H1 (cell line): ENCODE measurements at regions not wholly inside any gene's neighbourhood (a gene's known extent, or its start where the extent isn't known, plus 50 kb on each side); places are given as distances from the start of the nearest gene placed in this dataset.

Source experiments
- CTCF ChIA-PET: fragments of 300-600 bp; sonication (Branson Sonifier 250); formaldehyde crosslinking; loops from one replicate; lab custom pipeline; 2021; ENCODE audit not compliant: partially characterized antibody; lab: Charles Lee
- POLR2A ChIA-PET: fragments of 300-600 bp; sonication (Branson Sonifier 250); formaldehyde crosslinking; loops from one replicate; lab custom pipeline; 2021; ENCODE audit warnings: inconsistent platforms; ENCODE audit not compliant: partially characterized antibody; lab: Charles Lee
- DNase-seq, 2 experiments: peaks; one replicate each; pipeline versions ENCODE4 v3.0.0 to v3.0.0-alpha.2; 2010 to 2022; ENCODE audit warnings: low spot score in 2 of 2, low read depth in 1 of 2, mixed read lengths in 1 of 2
- FAIRE-seq: peaks from 2 replicates; lab custom pipeline; 2011; peaks lifted over from hg19 to GRCh38; lab: Jason Lieb, UNC
- H2AFZ ChIP-seq: 2 replicates; pipeline ENCODE4 v1.8.1; 2012; ENCODE audit warnings: low read length, inconsistent platforms
- H2AK5ac ChIP-seq: 2 replicates; pipeline ENCODE4 v1.6.1; 2013; ENCODE audit warnings: low read depth, low read length
- H2BK120ac ChIP-seq: replicated peaks from 2 replicates; pipeline ENCODE3; 2013; ENCODE audit warnings: low read depth, low read length, inconsistent platforms
- H2BK12ac ChIP-seq: 2 replicates; pipeline ENCODE4 v1.6.1; 2013; ENCODE audit warnings: low read depth, low read length
- H2BK15ac ChIP-seq: 2 replicates; pipeline ENCODE4 v1.6.1; 2013; ENCODE audit warnings: low read length
- H2BK20ac ChIP-seq: 2 replicates; pipeline ENCODE4 v1.6.1; 2013; ENCODE audit warnings: low read length
- H2BK5ac ChIP-seq: 2 replicates; pipeline ENCODE4 v1.6.1; 2013; ENCODE audit warnings: low read depth, low read length
- H3K14ac ChIP-seq: 2 replicates; pipeline ENCODE4 v1.6.1; 2013; ENCODE audit warnings: inconsistent platforms; ENCODE audit not compliant: insufficient read length
- H3K18ac ChIP-seq: 2 replicates; pipeline ENCODE4 v1.6.1; 2013; ENCODE audit warnings: low read length; ENCODE audit errors: extremely low read depth
- H3K23ac ChIP-seq: 2 replicates; pipeline ENCODE4 v1.6.1; 2013; ENCODE audit warnings: inconsistent platforms; ENCODE audit not compliant: insufficient read length
- H3K23me2 ChIP-seq: 2 replicates; pipeline ENCODE4 v1.6.1; 2013; ENCODE audit warnings: low read depth, low read length
- H3K27ac ChIP-seq: 2 replicates; pipeline ENCODE4 v1.6.1; 2011; ENCODE audit warnings: low read depth, low read length, inconsistent platforms
- H3K27me3 ChIP-seq, 4 experiments: replicated peaks in 1 of 4; 1 replicate in 1 of 4; 2 replicates in 3 of 4; pipeline versions ENCODE4 v1.6.1 to v1.8.1; 2011 to 2013; ENCODE audit warnings: low read length in 3 of 4, mild to moderate bottlenecking in 3 of 4, inconsistent platforms in 2 of 4, mixed read lengths in 2 of 4, moderate library complexity in 1 of 4; ENCODE audit not compliant: control insufficient read depth in 3 of 4, insufficient read depth in 3 of 4; ENCODE audit errors: extremely low read depth in 1 of 4
- H3K36me3 ChIP-seq, 4 experiments: 2 replicates each; pipeline versions ENCODE4 v1.6.1 to v1.8.1; 2011 to 2013; ENCODE audit warnings: mild to moderate bottlenecking in 4 of 4, low read length in 3 of 4, moderate library complexity in 2 of 4, control low read depth in 1 of 4, inconsistent platforms in 1 of 4; ENCODE audit not compliant: insufficient read depth in 4 of 4, control insufficient read depth in 2 of 4
- H3K4ac ChIP-seq: replicated peaks from 2 replicates; pipeline ENCODE3; 2013; ENCODE audit warnings: low read length, low read depth, mixed read lengths, inconsistent platforms; ENCODE audit not compliant: insufficient read length
- H3K4me1 ChIP-seq, 4 experiments: replicated peaks in 1 of 4; 1 replicate in 1 of 4; 2 replicates in 3 of 4; pipeline versions ENCODE4 v1.6.1 to v1.8.1; 2011 to 2013; ENCODE audit warnings: low read length in 3 of 4, inconsistent platforms in 2 of 4, mixed read lengths in 1 of 4; ENCODE audit not compliant: insufficient read depth in 4 of 4, control insufficient read depth in 3 of 4
- H3K4me2 ChIP-seq, 2 experiments: 2 replicates each; pipeline versions ENCODE4 v1.6.1 to v1.8.1; 2011 to 2013; ENCODE audit warnings: low read depth in 2 of 2, low read length in 2 of 2, control low read depth in 1 of 2, inconsistent platforms in 1 of 2, mild to moderate bottlenecking in 1 of 2; ENCODE audit not compliant: insufficient read depth in 1 of 2
- H3K4me3 ChIP-seq, 4 experiments: fragments of 200-600, 300-600 bp in 1 of 4; sonication (generic), shearing (Covaris generic), sonication (Bioruptor Twin) in 1 of 4; 2 replicates each; pipeline versions ENCODE4 v1.5.1 to v1.8.1; 2011 to 2016; ENCODE audit warnings: low read length in 4 of 4, low read depth in 3 of 4, control low read depth in 2 of 4, inconsistent platforms in 2 of 4, mild to moderate bottlenecking in 2 of 4, mixed read lengths in 1 of 4, moderate library complexity in 1 of 4; ENCODE audit not compliant: insufficient read depth in 2 of 4; ENCODE audit errors: extremely low read depth in 1 of 4
- H3K56ac ChIP-seq: replicated peaks from 2 replicates; pipeline ENCODE3; 2013; ENCODE audit warnings: low read depth, mild to moderate bottlenecking, mixed read lengths, low read length, inconsistent platforms; ENCODE audit not compliant: insufficient read length
- H3K79me1 ChIP-seq: 2 replicates; pipeline ENCODE4 v1.6.1; 2013; ENCODE audit warnings: low read depth, low read length, control low read depth
- H3K79me2 ChIP-seq, 2 experiments: 2 replicates each; pipeline versions ENCODE4 v1.6.1 to v1.8.1; 2012 to 2013; ENCODE audit warnings: low read length in 2 of 2, mild to moderate bottlenecking in 2 of 2, inconsistent platforms in 1 of 2; ENCODE audit not compliant: insufficient read depth in 2 of 2, control insufficient read depth in 1 of 2
- H3K9ac ChIP-seq, 4 experiments: replicated peaks in 1 of 4; 1 replicate in 1 of 4; 2 replicates in 3 of 4; pipeline versions ENCODE4 v1.6.1 to v1.8.1; 2011 to 2013; ENCODE audit warnings: low read depth in 3 of 4, low read length in 3 of 4, control low read depth in 2 of 4, mild to moderate bottlenecking in 2 of 4, moderate library complexity in 2 of 4, inconsistent platforms in 1 of 4; ENCODE audit errors: extremely low read depth in 1 of 4
- H3K9me3 ChIP-seq, 2 experiments: 2 replicates each; pipeline versions ENCODE4 v1.6.1 to v1.8.1; 2012 to 2013; ENCODE audit warnings: mild to moderate bottlenecking in 2 of 2, moderate library complexity in 2 of 2, control low read depth in 1 of 2, inconsistent platforms in 1 of 2, low read depth in 1 of 2, low read length in 1 of 2, mixed read lengths in 1 of 2; ENCODE audit not compliant: insufficient read depth in 2 of 2
- H4K20me1 ChIP-seq, 2 experiments: replicated peaks in 1 of 2; 2 replicates each; pipeline versions ENCODE3 to v1.8.1; 2011 to 2013; ENCODE audit warnings: inconsistent platforms in 2 of 2, low read length in 2 of 2, mild to moderate bottlenecking in 1 of 2; ENCODE audit not compliant: insufficient read depth in 2 of 2, control insufficient read depth in 1 of 2
- H4K5ac ChIP-seq: 2 replicates; pipeline ENCODE4 v1.6.1; 2013; ENCODE audit warnings: low read length, low read depth, mixed read lengths, inconsistent platforms; ENCODE audit not compliant: insufficient read length
- H4K8ac ChIP-seq: 2 replicates; pipeline ENCODE4 v1.8.0; 2013; ENCODE audit warnings: mild to moderate bottlenecking, moderate library complexity, low read length, inconsistent platforms; ENCODE audit not compliant: insufficient read depth; ENCODE audit errors: extremely low read depth
- H4K91ac ChIP-seq: replicated peaks from 2 replicates; pipeline ENCODE3; 2013; ENCODE audit warnings: low read length, mixed read lengths, inconsistent platforms; ENCODE audit not compliant: insufficient read length
- ASH2L ChIP-seq: fragments of 200-600, 300-600 bp; sonication (generic); IDR thresholded peaks from one replicate; pipeline ENCODE4 v1.7.1; 2017; ENCODE audit warnings: low read length
- CBX5 ChIP-seq: fragments of 300-800, 300-1000 bp; sonication (generic); IDR thresholded peaks from 2 replicates; pipeline ENCODE4 v1.7.1; 2016; ENCODE audit warnings: antibody characterized with exemption, low read length, low read depth
- CREB1 ChIP-seq: IDR thresholded peaks from 2 replicates; pipeline ENCODE4 v1.6.1; 2012; ENCODE audit warnings: inconsistent platforms
- CTCF ChIP-seq, 3 experiments: IDR thresholded peaks; 1 replicate in 2 of 3; 2 replicates in 1 of 3; pipeline versions ENCODE4 v1.5.1 to v1.6.1; 2011; ENCODE audit warnings: low read length in 3 of 3, mild to moderate bottlenecking in 3 of 3, inconsistent platforms in 2 of 3, low read depth in 1 of 3, moderate library complexity in 1 of 3; ENCODE audit not compliant: insufficient read depth in 1 of 3; ENCODE audit errors: control extremely low read depth in 1 of 3
- E2F6 ChIP-seq: IDR thresholded peaks from 2 replicates; pipeline ENCODE4 v1.6.1; 2012; ENCODE audit warnings: inconsistent platforms
- GTF2F1 ChIP-seq: IDR thresholded peaks from 2 replicates; pipeline ENCODE4 v1.6.1; 2012; ENCODE audit warnings: low read depth, low read length, improper control_type of control experiment, borderline replicate concordance
- KDM4A ChIP-seq: IDR thresholded peaks from one replicate; pipeline ENCODE4 v1.7.1; 2012; ENCODE audit warnings: low read depth, mild to moderate bottlenecking, moderate library complexity, low read length, inconsistent platforms; ENCODE audit not compliant: severe bottlenecking
- NRF1 ChIP-seq: IDR thresholded peaks from 2 replicates; pipeline ENCODE4 v1.6.1; 2011; ENCODE audit warnings: mild to moderate bottlenecking, low read depth, low read length, improper control_type of control experiment
- RFX5 ChIP-seq: IDR thresholded peaks from 2 replicates; pipeline ENCODE4 v1.6.1; 2011; ENCODE audit warnings: low read depth, low read length, improper control_type of control experiment, borderline replicate concordance
- RNF2 ChIP-seq: fragments of 200-900, 300-1000 bp; sonication (generic); IDR thresholded peaks from 2 replicates; pipeline ENCODE4 v1.7.1; 2016; ENCODE audit warnings: borderline replicate concordance, low read depth, mild to moderate bottlenecking, antibody characterized with exemption, low read length; ENCODE audit not compliant: poor library complexity, severe bottlenecking; ENCODE audit errors: missing control alignments
- SP2 ChIP-seq: IDR thresholded peaks from 2 replicates; pipeline ENCODE4 v1.6.1; 2012; ENCODE audit warnings: mild to moderate bottlenecking, low read length, inconsistent platforms
- ZNF274 ChIP-seq: IDR thresholded peaks from 2 replicates; pipeline ENCODE4 v1.7.0; 2012; ENCODE audit warnings: low read length, borderline replicate concordance; ENCODE audit errors: extremely low read depth
- WGBS, 2 experiments: shearing (Covaris generic) in 1 of 2; methylation state at CpG; one replicate each; pipeline versions ENCODE4 v1.1.6 to v1.1.7; 2013 to 2015; ENCODE audit warnings: low lambda C conversion rate in 2 of 2, mixed read lengths in 2 of 2, inconsistent platforms in 1 of 2, low coverage in 1 of 2, missing lambda C conversion rate in 1 of 2; ENCODE audit not compliant: insufficient replicate concordance in 2 of 2, insufficient coverage in 1 of 2, insufficient read length in 1 of 2; ENCODE audit errors: extremely low coverage in 1 of 2, missing lambda C conversion rate in 1 of 2; 5-methylcytosine and 5-hydroxymethylcytosine counted together

- no peaks in the 10 kb centered on the region for H3K79me2 ChIP-seq
- no peak overlapping the region for H2BK20ac ChIP-seq
- no peaks in the 10 kb centered on the region for H3K79me1 ChIP-seq
- no peak overlapping the region for H3K27ac ChIP-seq
- no peak overlapping the region for H4K8ac ChIP-seq
- H4K91ac ChIP-seq, result no peak overlapping the region
- no peak overlapping the region for H3K9ac ChIP-seq
- no peak overlapping the region for H3K4me2 ChIP-seq
- no peak overlapping the region for H2BK5ac ChIP-seq
- H4K5ac ChIP-seq, result no peak overlapping the region
- H3K36me3 ChIP-seq, result no peaks in the 10 kb centered on the region; a peak in 1 of 8 replicates
- no peaks in the 10 kb centered on the region for H3K9me3 ChIP-seq
- no peaks in the 10 kb centered on the region for H3K23me2 ChIP-seq
- no peak overlapping the region for H2BK12ac ChIP-seq
- no peaks in the 10 kb centered on the region for H4K20me1 ChIP-seq
- no peak overlapping the region for H2AK5ac ChIP-seq
- FAIRE-seq (no peak), DNase-seq (no peak)
- H2BK120ac ChIP-seq, result no peak overlapping the region
- no peaks in the 10 kb centered on the region for H3K27me3 ChIP-seq
- no peak overlapping the region for H3K14ac ChIP-seq
- no peak overlapping the region for H3K56ac ChIP-seq
- H3K4ac ChIP-seq, result no peak overlapping the region
- WGBS, 2 experiments, result 85% methylated on average over 2 of the region's 2 CpGs; no CpG with 5 or more reads in 1 of the 2 experiments
- no peak overlapping the region for H3K18ac ChIP-seq
- POLR2A ChIA-PET, result no interaction called here
- H3K23ac ChIP-seq, result no peak overlapping the region
- H3K4me1 ChIP-seq, result no peaks in the 10 kb centered on the region
- no peak overlapping the region for H2AFZ ChIP-seq
- no peak overlapping the region for H2BK15ac ChIP-seq
- H3K4me3 ChIP-seq, result no peak overlapping the region
- CTCF ChIA-PET, result interaction anchor here (0.7 to 1.3 kb wide), 2 partner anchors 9 to 679 kb away, joined by 3 to 4 read pairs; no protein-coding TSS in a partner anchor
- TF ChIP-seq RNF2, result no peak
- TF ChIP-seq GTF2F1, result no peak
- no peak for TF ChIP-seq ZNF274
- no peak for TF ChIP-seq E2F6
- no peak for TF ChIP-seq ASH2L
- TF ChIP-seq SP2, result no peak
- no peak for TF ChIP-seq KDM4A
- no peak for TF ChIP-seq NRF1
- TF ChIP-seq CTCF (IDR thresholded peaks at IDR 0.05; ENCODE audit: control extremely low read depth in 1 of 3, insufficient read depth in 1 of 3, low read depth in 1 of 3, low read length in 3 of 3), result no peak
- no peak for TF ChIP-seq RFX5
- TF ChIP-seq CREB1, result no peak
- TF ChIP-seq CBX5, result no peak
These were observed 430.3 kb upstream of the SEMA3A start for GRCh38 chr7:84624927-84625326.
